GM12874 (cell line): ENCODE measurements at regions not wholly inside any gene's neighbourhood (a gene's known extent, or its start where the extent isn't known, plus 50 kb on each side); places are given as distances from the start of the nearest gene placed in this dataset.

Experiments
- CTCF ChIP-seq: IDR thresholded peaks from 2 replicates; pipeline ENCODE4 v1.5.1; 2011; ENCODE audit warnings: low read depth, mild to moderate bottlenecking, control low read depth, low read length, moderate library complexity; ENCODE audit not compliant: insufficient read depth

- TF ChIP-seq CTCF = no peak
Observed at GRCh38 chr22:49483946-49484345, 343.7 kb downstream of the BRD1 start.

GRCh38 chr22:49483281-49483870 lies 344.3 kb downstream of the BRD1 start:
- TF ChIP-seq CTCF = no peak

- TF ChIP-seq CTCF = no peak
Observed at GRCh38 chr22:49482811-49483210, 344.9 kb downstream of the BRD1 start.

- no peak for TF ChIP-seq CTCF
Observed at GRCh38 chr22:49481659-49482399, 345.8 kb downstream of the BRD1 start.

GRCh38 chr22:49480896-49481658 lies 346.6 kb downstream of the BRD1 start:
- TF ChIP-seq CTCF = no peak

- no peak for TF ChIP-seq CTCF
Observed at GRCh38 chr22:49480331-49480730, 347.3 kb downstream of the BRD1 start.

- TF ChIP-seq CTCF = no peak
Observed at GRCh38 chr22:49479566-49479965, 348.1 kb downstream of the BRD1 start.
